ENCODE measurements at regions not wholly inside any gene's neighbourhood (a gene's known extent, or its start where the extent isn't known, plus 50 kb on each side); places are given as distances from the start of the nearest gene placed in this dataset.
"Not testable (repeated sequence)": the region's sequence is repeated elsewhere in the genome, so short reads cannot be mapped to it uniquely, and the experiment has no call there.

- Mint-ChIP-seq H3K27ac (no peak overlapping the region), H3K4me3 (no peak overlapping the region), H3K9me3 (peaks cover 16% of the 10 kb centered on the region), H3K36me3 (no peaks in the 10 kb centered on the region), H3K4me1 (no peaks in the 10 kb centered on the region)
- ATAC-seq = no peak
- DNase-seq (ENCODE audit: low spot score in 2 of 2) = no peak
Observed at GRCh38 chr9:13807118-13807517, 506.8 kb downstream of the NFIB start.

- no peak for DNase-seq (ENCODE audit: low spot score in 2 of 2)
- peaks cover 13% of the 10 kb centered on the region for H3K9me3 Mint-ChIP-seq
- no peak for ATAC-seq
- H3K4me1 Mint-ChIP-seq = no peaks in the 10 kb centered on the region
- H3K36me3 Mint-ChIP-seq = no peaks in the 10 kb centered on the region
- no peak overlapping the region for H3K4me3 Mint-ChIP-seq
- no peak overlapping the region for H3K27ac Mint-ChIP-seq
Observed at GRCh38 chr9:13806714-13807113, 507.2 kb downstream of the NFIB start.

- peaks cover 10% of the 10 kb centered on the region for H3K9me3 Mint-ChIP-seq
- ATAC-seq = no peak
- no peak overlapping the region for H3K27ac Mint-ChIP-seq
- DNase-seq (ENCODE audit: low spot score in 2 of 2) = no peak
- no peaks in the 10 kb centered on the region for H3K36me3 Mint-ChIP-seq
- no peak overlapping the region for H3K4me3 Mint-ChIP-seq
- no peaks in the 10 kb centered on the region for H3K4me1 Mint-ChIP-seq
Observed at GRCh38 chr9:13805546-13805945, 508.4 kb downstream of the NFIB start.

- no peak overlapping the region for H3K27ac Mint-ChIP-seq
- ATAC-seq (no peak), DNase-seq (ENCODE audit: low spot score in 2 of 2) (no peak)
- no peaks in the 10 kb centered on the region for H3K4me1 Mint-ChIP-seq
- no peak overlapping the region for H3K4me3 Mint-ChIP-seq
- H3K9me3 Mint-ChIP-seq = peaks cover 9% of the 10 kb centered on the region
- H3K36me3 Mint-ChIP-seq = no peaks in the 10 kb centered on the region
Observed at GRCh38 chr9:13804532-13804931, 509.4 kb downstream of the NFIB start.

GRCh38 chr9:13800776-13801175, 513.2 kb downstream of the NFIB start:
- Mint-ChIP-seq H3K36me3 (no peaks in the 10 kb centered on the region), H3K4me3 (no peak overlapping the region), H3K9me3 (peaks cover 9% of the 10 kb centered on the region), H3K27ac (no peak overlapping the region), H3K4me1 (no peaks in the 10 kb centered on the region)
- no peak for DNase-seq (ENCODE audit: low spot score in 2 of 2)
- no peak for ATAC-seq

GRCh38 chr9:13797701-13798100, 516.2 kb downstream of the NFIB start:
- H3K9me3 Mint-ChIP-seq = peaks cover 17% of the 10 kb centered on the region
- H3K36me3 Mint-ChIP-seq; H3K4me3 Mint-ChIP-seq; DNase-seq (ENCODE audit: low spot score in 2 of 2); H3K4me1 Mint-ChIP-seq; H3K27ac Mint-ChIP-seq; ATAC-seq: not testable (repeated sequence)

- Mint-ChIP-seq H3K4me3 (no peak overlapping the region), H3K27ac (no peak overlapping the region), H3K36me3 (no peaks in the 10 kb centered on the region), H3K9me3 (peaks cover 22% of the 10 kb centered on the region), H3K4me1 (no peaks in the 10 kb centered on the region)
- no peak for ATAC-seq
- no peak for DNase-seq (ENCODE audit: low spot score in 2 of 2)
Observed at GRCh38 chr9:13791816-13792215, 512.3 kb upstream of the MPDZ start.

GRCh38 chr9:13790055-13790454, 510.6 kb upstream of the MPDZ start:
- ATAC-seq (no peak), DNase-seq (ENCODE audit: low spot score in 2 of 2) (no peak)
- peaks cover 18% of the 10 kb centered on the region for H3K9me3 Mint-ChIP-seq
- H3K36me3 Mint-ChIP-seq = no peaks in the 10 kb centered on the region
- H3K4me3 Mint-ChIP-seq = no peak overlapping the region
- no peak overlapping the region for H3K27ac Mint-ChIP-seq
- no peaks in the 10 kb centered on the region for H3K4me1 Mint-ChIP-seq

- ATAC-seq (no peak), DNase-seq (ENCODE audit: low spot score in 2 of 2) (no peak)
- Mint-ChIP-seq H3K4me1 (no peaks in the 10 kb centered on the region), H3K4me3 (no peak overlapping the region), H3K27ac (no peak overlapping the region), H3K9me3 (peaks cover 9% of the 10 kb centered on the region), H3K36me3 (no peaks in the 10 kb centered on the region)
Observed at GRCh38 chr9:13787234-13787833, 507.8 kb upstream of the MPDZ start.

GRCh38 chr9:13786711-13787110, 507.2 kb upstream of the MPDZ start:
- no peak overlapping the region for H3K4me3 Mint-ChIP-seq
- peaks cover 9% of the 10 kb centered on the region for H3K9me3 Mint-ChIP-seq
- no peaks in the 10 kb centered on the region for H3K4me1 Mint-ChIP-seq
- no peak for ATAC-seq
- DNase-seq (ENCODE audit: low spot score in 2 of 2) = no peak
- no peak overlapping the region for H3K27ac Mint-ChIP-seq
- no peaks in the 10 kb centered on the region for H3K36me3 Mint-ChIP-seq

- no peak for ATAC-seq
Observed at GRCh38 chr9:13786131-13786530, 506.6 kb upstream of the MPDZ start.

GRCh38 chr9:13779106-13779505, 499.6 kb upstream of the MPDZ start:
- ATAC-seq = no peak
- peaks cover 9% of the 10 kb centered on the region for H3K9me3 Mint-ChIP-seq
- no peak for DNase-seq (ENCODE audit: low spot score in 2 of 2)
- H3K4me3 Mint-ChIP-seq = no peak overlapping the region
- H3K4me1 Mint-ChIP-seq = no peaks in the 10 kb centered on the region
- no peak overlapping the region for H3K27ac Mint-ChIP-seq
- H3K36me3 Mint-ChIP-seq = no peaks in the 10 kb centered on the region

More at GRCh38 chr9:13786131-13786530, 506.6 kb upstream of the MPDZ start:
- Mint-ChIP-seq H3K4me3 (no peak overlapping the region), H3K9me3 (peaks cover 9% of the 10 kb centered on the region), H3K27ac (no peak overlapping the region), H3K4me1 (no peaks in the 10 kb centered on the region), H3K36me3 (no peaks in the 10 kb centered on the region)
- no peak for DNase-seq (ENCODE audit: low spot score in 2 of 2)

- Mint-ChIP-seq H3K4me3 (no peak overlapping the region), H3K27ac (no peak overlapping the region), H3K36me3 (no peaks in the 10 kb centered on the region), H3K9me3 (peaks cover 10% of the 10 kb centered on the region), H3K4me1 (no peaks in the 10 kb centered on the region)
- DNase-seq (ENCODE audit: low spot score in 2 of 2) (no peak), ATAC-seq (no peak)
Observed at GRCh38 chr9:13778631-13779030, 499.1 kb upstream of the MPDZ start.

GRCh38 chr9:13770956-13771355, 491.5 kb upstream of the MPDZ start:
- Mint-ChIP-seq H3K4me1 (no peaks in the 10 kb centered on the region), H3K36me3 (no peaks in the 10 kb centered on the region), H3K9me3 (peaks cover 19% of the 10 kb centered on the region), H3K4me3 (no peak overlapping the region), H3K27ac (no peak overlapping the region)
- ATAC-seq (no peak), DNase-seq (ENCODE audit: low spot score in 2 of 2) (no peak)

GRCh38 chr9:13769641-13770040, 490.1 kb upstream of the MPDZ start:
- no peak for ATAC-seq
- H3K9me3 Mint-ChIP-seq = peaks cover 19% of the 10 kb centered on the region
- DNase-seq (ENCODE audit: low spot score in 2 of 2) = no peak
- H3K36me3 Mint-ChIP-seq = no peaks in the 10 kb centered on the region
- H3K4me3 Mint-ChIP-seq = no peak overlapping the region
- no peak overlapping the region for H3K27ac Mint-ChIP-seq
- H3K4me1 Mint-ChIP-seq = no peaks in the 10 kb centered on the region

GRCh38 chr9:13769006-13769405, 489.5 kb upstream of the MPDZ start:
- Mint-ChIP-seq H3K4me1 (no peaks in the 10 kb centered on the region), H3K27ac (no peak overlapping the region), H3K9me3 (peaks cover 14% of the 10 kb centered on the region), H3K4me3 (no peak overlapping the region), H3K36me3 (no peaks in the 10 kb centered on the region)
- DNase-seq (ENCODE audit: low spot score in 2 of 2) (no peak), ATAC-seq (no peak)

GRCh38 chr9:13762209-13762608, 482.7 kb upstream of the MPDZ start:
- no peak for ATAC-seq
- Mint-ChIP-seq H3K27ac (no peak overlapping the region), H3K36me3 (no peaks in the 10 kb centered on the region), H3K4me3 (no peak overlapping the region), H3K4me1 (no peaks in the 10 kb centered on the region), H3K9me3 (peaks cover 12% of the 10 kb centered on the region)
- no peak for DNase-seq (ENCODE audit: low spot score in 2 of 2)
